ENCODE measurements at regions not wholly inside any gene's neighbourhood (a gene's known extent, or its start where the extent isn't known, plus 50 kb on each side); places are given as distances from the start of the nearest gene placed in this dataset.

DNA sequence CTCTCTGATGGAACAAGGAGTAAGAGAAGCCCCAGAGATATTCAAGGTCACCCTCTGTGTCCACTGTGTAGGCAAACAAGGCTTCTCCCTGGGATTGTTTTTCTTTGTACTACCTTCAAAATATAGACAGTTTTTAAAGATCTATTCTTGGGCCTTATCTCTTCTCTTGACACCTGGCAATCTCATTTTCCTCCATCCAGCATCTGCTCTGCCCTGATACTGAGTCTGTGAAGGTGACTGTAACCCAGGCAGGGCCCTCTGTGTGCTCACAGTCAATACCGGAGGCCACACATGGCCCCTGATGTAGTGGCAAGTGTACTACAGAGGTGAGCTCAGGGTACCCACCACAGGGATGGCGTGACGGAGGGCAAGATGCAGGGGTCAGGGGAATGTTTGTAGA is 221.1 kb downstream of the SNX10 start:
- TF ChIP-seq, protein P1, sequence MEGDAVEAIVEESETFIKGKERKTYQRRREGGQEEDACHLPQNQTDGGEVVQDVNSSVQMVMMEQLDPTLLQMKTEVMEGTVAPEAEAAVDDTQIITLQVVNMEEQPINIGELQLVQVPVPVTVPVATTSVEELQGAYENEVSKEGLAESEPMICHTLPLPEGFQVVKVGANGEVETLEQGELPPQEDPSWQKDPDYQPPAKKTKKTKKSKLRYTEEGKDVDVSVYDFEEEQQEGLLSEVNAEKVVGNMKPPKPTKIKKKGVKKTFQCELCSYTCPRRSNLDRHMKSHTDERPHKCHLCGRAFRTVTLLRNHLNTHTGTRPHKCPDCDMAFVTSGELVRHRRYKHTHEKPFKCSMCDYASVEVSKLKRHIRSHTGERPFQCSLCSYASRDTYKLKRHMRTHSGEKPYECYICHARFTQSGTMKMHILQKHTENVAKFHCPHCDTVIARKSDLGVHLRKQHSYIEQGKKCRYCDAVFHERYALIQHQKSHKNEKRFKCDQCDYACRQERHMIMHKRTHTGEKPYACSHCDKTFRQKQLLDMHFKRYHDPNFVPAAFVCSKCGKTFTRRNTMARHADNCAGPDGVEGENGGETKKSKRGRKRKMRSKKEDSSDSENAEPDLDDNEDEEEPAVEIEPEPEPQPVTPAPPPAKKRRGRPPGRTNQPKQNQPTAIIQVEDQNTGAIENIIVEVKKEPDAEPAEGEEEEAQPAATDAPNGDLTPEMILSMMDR (conservative IDR thresholded peaks at IDR 0.05 in 1 of 2, IDR thresholded peaks at IDR 0.05 in 1 of 2; ENCODE audit: low read depth in 1 of 2, low read length in 2 of 2): no peak
- TF ChIP-seq EZH2 (IDR thresholded peaks at IDR 0.05; ENCODE audit: low read length, missing control alignments): no peak
